ENCODE measurements at regions not wholly inside any gene's neighbourhood (a gene's known extent, or its start where the extent isn't known, plus 50 kb on each side); places are given as distances from the start of the nearest gene placed in this dataset.
"Not testable (repeated sequence)": the region's sequence is repeated elsewhere in the genome, so short reads cannot be mapped to it uniquely, and the experiment has no call there.

- Histone ChIP-seq H3K9me3 (peaks cover 0 to 11% (median 3%) of the 10 kb centered on the region in 8 donors), H3K4me3 (no peak overlapping the region), H3K27me3 (replicated peaks in 1 of 7) (no peaks in the 10 kb centered on the region), H3K4me1 (no peaks in the 10 kb centered on the region), H3K36me3 (no peaks in the 10 kb centered on the region), H3K27ac (no peak overlapping the region)
- no peak for DNase-seq
- 91 to 97% (median 92%) methylated on average over 5 of the region's 5 CpGs for WGBS, 5 donors
- no peak for TF ChIP-seq CTCF (IDR thresholded peaks at IDR 0.05 in 8 of 11, conservative IDR thresholded peaks at IDR 0.05 in 3 of 11)
- TF ChIP-seq POLR2AphosphoS5 (IDR thresholded peaks at IDR 0.05), result no peak
- no peak for TF ChIP-seq POLR2A (IDR thresholded peaks at IDR 0.05)
- intact Hi-C loops (cut with DNase I; ENCODE audit: low total_unique reads), result no loop called here
Measured at GRCh38 chr10:4229106-4229505, 444.1 kb upstream of the KLF6 start.

GRCh38 chr10:4227586-4227985, 442.6 kb upstream of the KLF6 start:
- no peaks in the 10 kb centered on the region for H3K27me3 ChIP-seq (replicated peaks in 1 of 7)
- H3K4me1 ChIP-seq, result no peaks in the 10 kb centered on the region
- intact Hi-C loops (cut with DNase I; ENCODE audit: low total_unique reads), result no loop called here

GRCh38 chr10:4226941-4227540, 442.0 kb upstream of the KLF6 start:
- Histone ChIP-seq H3K9me3 (no peaks in the 10 kb centered on the region), H3K4me1 (no peaks in the 10 kb centered on the region), H3K4me3 (no peak overlapping the region), H3K27ac (no peak overlapping the region), H3K36me3 (no peaks in the 10 kb centered on the region), H3K27me3 (replicated peaks in 1 of 7) (no peaks in the 10 kb centered on the region)
- intact Hi-C loops (cut with DNase I; ENCODE audit: low total_unique reads), result no loop called here
- no peak for DNase-seq
- no peak for TF ChIP-seq CTCF (IDR thresholded peaks at IDR 0.05 in 8 of 11, conservative IDR thresholded peaks at IDR 0.05 in 3 of 11)
- 87 to 98% (median 93%) methylated on average over 4 of the region's 4 CpGs for WGBS, 5 donors

More at GRCh38 chr10:4227586-4227985, 442.6 kb upstream of the KLF6 start:
- DNase-seq, result no peak
- H3K27ac ChIP-seq, result no peak overlapping the region
- H3K4me3 ChIP-seq, result no peak overlapping the region
- H3K36me3 ChIP-seq, result no peaks in the 10 kb centered on the region
- peaks cover 0 to 2% (median 0%) of the 10 kb centered on the region in 8 donors for H3K9me3 ChIP-seq
- no peak for TF ChIP-seq POLR2A (IDR thresholded peaks at IDR 0.05)
- TF ChIP-seq POLR2AphosphoS5 (IDR thresholded peaks at IDR 0.05), result no peak
- no peak for TF ChIP-seq CTCF (IDR thresholded peaks at IDR 0.05 in 8 of 11, conservative IDR thresholded peaks at IDR 0.05 in 3 of 11)

- H3K27ac ChIP-seq, result no peak overlapping the region
- 94 to 98% (median 95%) methylated on average over 6 of the region's 6 CpGs for WGBS, 5 donors
- intact Hi-C loops (cut with DNase I; ENCODE audit: low total_unique reads), result no loop called here
Measured at GRCh38 chr10:4224178-4224577, 439.2 kb upstream of the KLF6 start.

GRCh38 chr10:4221310-4221709, 436.3 kb upstream of the KLF6 start:
- WGBS, 5 donors, result 76 to 92% (median 79%) methylated on average over 2 of the region's 2 CpGs
- intact Hi-C loops (cut with DNase I; ENCODE audit: low total_unique reads); DNase-seq: not testable (repeated sequence)

More at GRCh38 chr10:4224178-4224577, 439.2 kb upstream of the KLF6 start:
- TF ChIP-seq POLR2A (IDR thresholded peaks at IDR 0.05), result no peak
- TF ChIP-seq CTCF (IDR thresholded peaks at IDR 0.05 in 8 of 11, conservative IDR thresholded peaks at IDR 0.05 in 3 of 11), result no peak
- TF ChIP-seq POLR2AphosphoS5 (IDR thresholded peaks at IDR 0.05), result no peak
- DNase-seq, result no peak
- H3K4me3 ChIP-seq, result no peak overlapping the region
- no peaks in the 10 kb centered on the region for H3K9me3 ChIP-seq
- no peaks in the 10 kb centered on the region for H3K4me1 ChIP-seq
- H3K27me3 ChIP-seq (replicated peaks in 1 of 7), result no peaks in the 10 kb centered on the region
- no peaks in the 10 kb centered on the region for H3K36me3 ChIP-seq

More at GRCh38 chr10:4221310-4221709, 436.3 kb upstream of the KLF6 start:
- not testable (repeated sequence) for H3K27me3 ChIP-seq (replicated peaks in 1 of 7); H3K4me1 ChIP-seq; H3K27ac ChIP-seq; H3K36me3 ChIP-seq; H3K4me3 ChIP-seq; H3K9me3 ChIP-seq
